BJ (cell line): ENCODE measurements at regions not wholly inside any gene's neighbourhood (a gene's known extent, or its start where the extent isn't known, plus 50 kb on each side); places are given as distances from the start of the nearest gene placed in this dataset.

Experiments
- CTCF ChIA-PET: fragments of 350-600 bp; formaldehyde crosslinking; extraction: SDS; loops from one replicate; lab custom pipeline; 2021; ENCODE audit warnings: antibody characterized with exemption, inconsistent platforms; lab: Yijun Ruan, JAX
- POLR2A ChIA-PET: fragments of 300-600 bp; sonication (Branson Sonifier 250); formaldehyde crosslinking; extraction: SDS; loops from one replicate; lab custom pipeline; 2021; ENCODE audit warnings: antibody characterized with exemption; lab: Charles Lee
- DNase-seq: peaks from one replicate; pipeline ENCODE4 v3.0.0-alpha.2; 2011; ENCODE audit warnings: low read depth
- H3K27me3 ChIP-seq: 2 replicates; pipeline ENCODE4 v1.6.0; 2011; ENCODE audit warnings: low read length; ENCODE audit not compliant: control insufficient read depth, insufficient read depth
- H3K36me3 ChIP-seq: 2 replicates; pipeline ENCODE4 v1.5.1; 2011; ENCODE audit warnings: low read length; ENCODE audit not compliant: control insufficient read depth, insufficient read depth
- H3K4me3 ChIP-seq: 2 replicates; pipeline ENCODE4 v1.5.1; 2011; ENCODE audit warnings: low read depth, mild to moderate bottlenecking, control low read depth, low read length
- CTCF ChIP-seq: IDR thresholded peaks from 2 replicates; pipeline ENCODE4 v1.5.1; 2011; ENCODE audit warnings: low read depth, mild to moderate bottlenecking, control low read depth, inconsistent platforms, low read length, moderate library complexity; ENCODE audit not compliant: insufficient read depth

DNA sequence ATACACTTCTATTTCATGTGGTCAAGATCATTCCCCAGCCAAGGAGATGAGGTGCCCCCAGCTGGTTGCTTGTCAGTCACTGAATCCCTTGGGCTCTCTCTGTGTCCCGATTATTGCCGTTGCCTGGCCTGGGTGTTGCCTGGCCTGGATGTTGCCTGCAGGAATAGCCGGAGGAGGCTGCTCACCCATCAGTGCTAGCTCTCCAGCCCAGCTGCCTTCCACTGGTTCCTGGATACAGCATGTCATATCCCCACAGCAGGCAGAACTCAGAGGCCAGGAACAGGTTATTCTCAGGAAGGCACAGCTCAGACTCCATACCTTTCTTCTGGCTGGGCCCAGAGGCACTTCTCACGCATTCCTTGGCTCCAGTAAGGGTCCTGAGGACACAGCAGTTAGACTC is 542.1 kb upstream of the MGMT start:
- no peak for DNase-seq
- POLR2A ChIA-PET = no interaction called here
- CTCF ChIA-PET = no interaction called here
- Histone ChIP-seq H3K27me3 (no peaks in the 10 kb centered on the region), H3K4me3 (no peak overlapping the region), H3K36me3 (no peaks in the 10 kb centered on the region)
- TF ChIP-seq CTCF = no peak

DNA sequence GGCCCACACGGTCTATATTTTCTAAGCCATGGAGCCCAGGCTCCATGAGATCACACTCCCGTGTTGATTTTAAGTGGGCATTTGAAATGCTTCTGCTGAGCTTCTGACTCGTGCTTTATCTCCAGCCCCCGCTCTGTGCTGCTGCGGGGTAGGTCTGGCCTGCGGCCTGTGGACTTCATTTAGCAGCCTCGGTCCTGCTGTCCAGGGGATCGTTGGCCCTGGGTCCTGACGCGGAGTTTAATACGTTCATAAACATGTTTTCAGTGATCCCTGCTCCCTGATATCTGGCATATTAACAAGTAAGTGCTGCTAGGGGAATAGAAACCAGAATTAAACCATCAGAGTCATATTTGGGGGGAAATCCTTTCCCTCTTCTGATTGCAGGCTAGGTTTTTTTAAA is 540.3 kb upstream of the MGMT start:
- Histone ChIP-seq H3K36me3 (no peaks in the 10 kb centered on the region), H3K27me3 (no peaks in the 10 kb centered on the region), H3K4me3 (no peak overlapping the region)
- TF ChIP-seq CTCF = no peak
- CTCF ChIA-PET = no interaction called here
- no peak for DNase-seq
- POLR2A ChIA-PET = no interaction called here

DNA sequence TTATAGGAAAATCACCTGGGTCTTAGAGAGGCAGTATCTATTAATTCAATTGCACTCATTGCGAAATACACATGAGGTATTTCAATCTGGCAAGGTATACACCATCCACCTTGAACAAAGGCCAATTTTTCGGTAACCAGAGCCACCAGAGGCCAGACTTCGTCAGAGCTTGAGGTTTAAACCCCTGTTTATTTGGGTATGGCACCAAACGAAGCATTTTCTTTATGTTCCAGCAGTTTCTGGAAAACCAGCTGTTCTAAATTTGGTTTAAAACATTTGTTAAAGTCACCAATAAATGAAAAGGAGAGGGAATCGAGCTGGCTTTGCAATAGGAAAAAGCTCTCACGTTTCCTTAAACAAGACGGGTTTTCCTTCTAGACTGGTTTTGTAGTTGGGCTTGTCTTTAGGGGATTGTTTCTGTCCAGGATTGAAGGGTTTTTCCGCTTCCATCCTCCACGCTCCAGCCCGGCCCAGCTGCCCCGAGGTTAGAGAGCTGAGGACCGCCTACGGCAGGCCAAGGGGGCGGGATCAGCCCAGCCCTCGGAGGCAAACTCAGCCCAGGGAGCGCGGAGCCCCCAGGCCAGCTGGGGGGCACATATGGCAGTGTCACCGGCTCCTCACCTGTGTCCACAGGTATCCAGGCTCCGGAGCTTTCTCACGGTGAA is 539.4 kb upstream of the MGMT start:
- TF ChIP-seq CTCF = no peak
- ChIA-PET CTCF (no interaction called here), POLR2A (no interaction called here)
- no peaks in the 10 kb centered on the region for H3K27me3 ChIP-seq
- DNase-seq = no peak
- no peaks in the 10 kb centered on the region for H3K36me3 ChIP-seq
- H3K4me3 ChIP-seq = no peak overlapping the region

DNA sequence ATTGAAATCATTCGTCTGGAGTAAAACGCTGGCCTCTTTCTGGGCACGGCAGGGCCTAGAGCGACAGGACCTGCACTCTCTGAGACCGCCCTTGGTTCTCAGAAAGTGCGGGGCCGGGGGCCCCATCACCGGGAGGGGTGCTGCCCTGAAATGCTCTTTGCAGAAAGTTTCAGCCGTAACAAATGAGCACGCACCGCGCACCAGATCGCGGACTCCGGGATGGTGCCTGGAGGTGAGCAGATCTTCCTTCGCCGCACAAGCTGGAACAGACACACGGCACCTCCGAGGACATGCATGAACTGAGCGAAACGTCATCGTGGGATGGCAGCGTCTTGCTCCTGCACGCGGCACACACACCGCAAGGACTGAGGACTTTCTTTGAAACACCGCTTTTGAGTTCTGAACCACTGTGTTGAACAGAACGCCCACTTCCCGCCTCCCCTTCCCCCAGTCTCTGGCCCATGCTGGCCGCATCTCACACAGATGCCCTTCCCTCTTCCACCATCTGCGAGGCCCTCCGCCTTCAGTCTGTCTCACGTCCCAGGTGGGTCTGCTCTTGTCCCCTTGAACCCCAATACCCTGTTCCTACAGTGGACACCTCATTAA is 538.7 kb upstream of the MGMT start:
- CTCF ChIA-PET = no interaction called here
- POLR2A ChIA-PET = no interaction called here
- TF ChIP-seq CTCF = no peak

DNA sequence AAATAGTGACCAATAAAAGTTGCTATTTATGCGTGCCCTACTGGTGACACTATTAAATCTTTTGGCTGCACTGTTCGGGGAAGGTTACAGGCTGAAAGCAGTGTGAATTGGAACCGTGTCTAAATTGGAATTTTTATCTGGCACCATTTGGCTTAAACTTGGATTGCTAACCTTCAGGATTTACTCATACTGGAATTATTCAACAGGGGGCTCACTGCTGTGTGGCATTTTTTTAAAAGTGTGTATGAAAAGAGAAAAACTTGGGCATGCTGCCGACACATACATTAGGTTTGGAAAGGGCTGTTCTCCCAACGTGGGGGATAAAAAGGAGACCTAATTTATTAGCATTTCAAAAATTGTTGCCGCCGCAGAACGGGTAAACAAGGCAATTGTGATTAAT is 537.9 kb upstream of the MGMT start:
- POLR2A ChIA-PET = no interaction called here
- CTCF ChIA-PET = no interaction called here
- Histone ChIP-seq H3K36me3 (no peaks in the 10 kb centered on the region), H3K4me3 (no peak overlapping the region), H3K27me3 (no peaks in the 10 kb centered on the region)
- TF ChIP-seq CTCF = no peak
- no peak for DNase-seq

More for the DNA sequence above, 538.7 kb upstream of the MGMT start:
- Histone ChIP-seq H3K27me3 (no peaks in the 10 kb centered on the region), H3K4me3 (no peak overlapping the region), H3K36me3 (no peaks in the 10 kb centered on the region)
- DNase-seq = no peak
